LNCaP clone FGC (cell line): ENCODE measurements at regions not wholly inside any gene's neighbourhood (a gene's known extent, or its start where the extent isn't known, plus 50 kb on each side); places are given as distances from the start of the nearest gene placed in this dataset.

Experiments used
- DNase-seq: peaks from one replicate; pipeline ENCODE4 v3.0.0-alpha.2; 2011; ENCODE audit warnings: low read depth
- H3K4me3 ChIP-seq: 2 replicates; pipeline ENCODE4 v1.5.1; 2011; ENCODE audit warnings: mild to moderate bottlenecking, low read depth, low read length, control low read depth
- TF ChIP-seq, protein P1 (sequence below): IDR thresholded peaks from 2 replicates; pipeline ENCODE4 v1.5.1; 2012; ENCODE audit warnings: mild to moderate bottlenecking; ENCODE audit not compliant: control insufficient read depth, insufficient read depth; ENCODE audit errors: extremely low read depth

DNA sequence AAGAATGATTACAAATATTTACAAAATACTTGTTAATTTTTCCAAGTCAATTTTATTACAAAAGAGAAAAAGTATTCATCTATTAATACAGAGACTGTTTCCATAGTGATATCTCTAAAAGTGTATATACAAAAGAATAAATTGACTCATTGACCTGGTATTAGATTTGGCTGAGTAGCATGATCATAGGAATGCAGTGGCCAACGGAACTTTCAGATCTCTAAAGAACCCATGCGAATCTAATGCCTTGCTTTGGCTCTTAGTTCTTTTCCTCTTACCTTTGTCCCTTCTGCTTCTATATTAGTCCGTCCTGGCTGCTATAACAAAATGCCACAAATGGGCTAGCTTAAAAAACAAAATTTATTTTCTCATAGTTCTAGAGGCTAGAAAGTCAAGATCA, 717.8 kb downstream of the TMTC2 start:
- DNase-seq = no peak
- TF ChIP-seq, protein P1, sequence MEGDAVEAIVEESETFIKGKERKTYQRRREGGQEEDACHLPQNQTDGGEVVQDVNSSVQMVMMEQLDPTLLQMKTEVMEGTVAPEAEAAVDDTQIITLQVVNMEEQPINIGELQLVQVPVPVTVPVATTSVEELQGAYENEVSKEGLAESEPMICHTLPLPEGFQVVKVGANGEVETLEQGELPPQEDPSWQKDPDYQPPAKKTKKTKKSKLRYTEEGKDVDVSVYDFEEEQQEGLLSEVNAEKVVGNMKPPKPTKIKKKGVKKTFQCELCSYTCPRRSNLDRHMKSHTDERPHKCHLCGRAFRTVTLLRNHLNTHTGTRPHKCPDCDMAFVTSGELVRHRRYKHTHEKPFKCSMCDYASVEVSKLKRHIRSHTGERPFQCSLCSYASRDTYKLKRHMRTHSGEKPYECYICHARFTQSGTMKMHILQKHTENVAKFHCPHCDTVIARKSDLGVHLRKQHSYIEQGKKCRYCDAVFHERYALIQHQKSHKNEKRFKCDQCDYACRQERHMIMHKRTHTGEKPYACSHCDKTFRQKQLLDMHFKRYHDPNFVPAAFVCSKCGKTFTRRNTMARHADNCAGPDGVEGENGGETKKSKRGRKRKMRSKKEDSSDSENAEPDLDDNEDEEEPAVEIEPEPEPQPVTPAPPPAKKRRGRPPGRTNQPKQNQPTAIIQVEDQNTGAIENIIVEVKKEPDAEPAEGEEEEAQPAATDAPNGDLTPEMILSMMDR = no peak
- H3K4me3 ChIP-seq = no peak overlapping the region

DNA sequence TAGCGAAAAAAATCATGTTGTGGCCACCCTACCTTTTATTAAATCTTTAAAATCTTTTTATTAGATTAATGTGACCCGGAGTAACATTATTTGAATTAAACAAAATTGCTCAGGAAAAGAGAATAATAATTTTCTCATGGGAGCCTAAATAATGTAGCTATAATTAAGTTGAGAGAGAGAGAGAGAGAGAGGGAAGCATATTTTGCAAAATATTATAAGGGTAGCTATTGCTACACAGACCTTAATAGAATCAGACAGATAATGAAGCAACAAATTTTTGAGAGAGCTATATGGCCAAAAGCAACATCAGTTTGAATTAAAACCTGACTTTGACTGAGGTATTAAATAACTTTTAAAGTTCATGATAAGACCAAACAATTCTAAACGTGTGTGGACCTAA, 703.5 kb downstream of the TMTC2 start:
- no peak overlapping the region for H3K4me3 ChIP-seq
- no peak for DNase-seq
- TF ChIP-seq, protein P1 = no peak

DNA sequence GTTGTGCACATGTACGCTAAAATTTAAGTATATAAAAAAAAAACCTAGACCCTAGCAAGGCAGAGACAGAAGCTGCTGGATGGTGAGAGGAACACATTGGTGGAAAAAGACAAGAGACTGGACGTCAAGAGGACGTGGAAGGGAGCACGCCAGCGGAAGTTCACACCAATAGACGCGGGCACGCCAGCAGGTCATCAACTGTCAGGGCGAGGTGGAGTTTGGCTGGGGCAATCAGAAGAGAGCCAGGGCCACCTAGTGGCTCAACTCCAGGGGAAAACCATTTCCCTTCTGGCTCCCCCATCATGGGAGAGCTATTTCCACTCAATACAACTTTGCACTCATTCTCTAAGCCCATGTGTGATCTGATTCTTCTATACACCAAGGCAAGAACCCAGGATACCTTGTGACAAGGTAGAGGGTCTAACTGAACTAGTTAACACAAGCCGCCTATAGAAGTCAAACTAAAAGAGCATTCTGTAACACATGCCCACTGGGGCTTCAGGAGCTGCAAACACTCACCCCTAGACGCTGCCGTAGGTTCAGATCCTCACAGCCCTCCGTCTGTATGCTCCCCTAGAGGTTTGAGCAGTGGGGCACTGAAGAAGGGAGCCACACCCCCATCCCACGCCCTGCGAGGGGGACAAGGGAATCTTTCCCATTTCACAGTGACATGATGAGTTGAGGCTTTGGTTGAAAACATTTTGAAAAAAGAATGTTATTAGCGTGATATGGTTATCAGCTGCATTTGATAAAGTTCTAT, 702.7 kb downstream of the TMTC2 start:
- H3K4me3 ChIP-seq = no peak overlapping the region
- peak; percentile 10 for DNase-seq

DNA sequence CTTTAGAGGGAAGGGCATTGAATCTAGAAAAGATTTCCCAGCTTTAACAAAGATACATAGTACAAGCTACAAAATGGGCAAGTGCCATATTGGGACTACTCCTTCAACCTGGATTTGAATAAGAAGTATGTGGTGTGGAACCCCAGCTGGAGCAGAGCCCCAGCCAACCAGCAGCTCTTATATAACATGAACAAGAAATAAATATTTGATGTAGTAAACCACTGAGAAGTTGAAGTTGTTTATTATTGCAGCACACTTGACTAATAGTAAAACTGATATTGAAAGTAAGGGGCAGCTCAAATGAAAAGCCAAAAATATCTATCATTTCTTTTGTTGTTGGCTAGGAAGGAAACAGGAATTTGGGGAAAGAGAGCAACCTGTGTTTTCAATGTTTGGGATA, 701.8 kb downstream of the TMTC2 start:
- H3K4me3 ChIP-seq = no peak overlapping the region
- TF ChIP-seq, protein P1 = no peak
- no peak for DNase-seq

More for the DNA sequence above, 702.7 kb downstream of the TMTC2 start:
- TF ChIP-seq, protein P1 = peak; percentile 52

DNA sequence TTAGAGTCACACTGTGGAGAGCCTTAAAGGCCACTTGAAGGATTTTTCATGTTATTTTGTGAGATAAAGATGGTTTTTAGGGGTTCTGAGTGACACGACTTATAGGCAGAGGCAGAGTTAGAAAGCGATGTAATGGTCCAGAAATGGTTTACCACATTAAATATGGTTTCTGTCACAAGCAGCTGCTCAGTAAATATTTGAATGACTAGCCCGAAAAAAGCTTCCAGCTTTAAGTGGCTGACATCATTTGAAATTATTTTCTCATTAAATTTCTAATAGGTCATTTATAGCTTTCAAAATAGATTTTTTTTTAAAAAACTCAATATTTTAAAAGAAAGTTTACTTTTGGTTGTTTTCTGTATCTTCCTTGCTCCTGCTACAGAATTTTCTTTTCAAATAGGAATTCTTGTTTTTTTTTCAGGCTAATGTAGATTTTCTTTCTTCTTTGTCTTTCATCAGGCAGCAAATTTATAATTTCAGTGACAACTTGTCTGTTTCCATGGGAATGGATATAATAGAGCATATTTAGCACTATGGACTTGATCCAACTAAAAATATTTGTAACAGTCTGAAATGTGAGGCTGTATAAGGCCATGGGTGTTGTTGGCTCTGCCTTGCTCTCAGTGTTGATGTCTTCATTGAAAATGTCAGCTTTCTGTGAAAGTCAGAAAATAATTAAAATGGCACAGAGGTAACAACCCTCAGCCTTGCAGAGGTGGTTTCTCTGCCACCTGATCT, 700.0 kb downstream of the TMTC2 start:
- H3K4me3 ChIP-seq = no peak overlapping the region
- TF ChIP-seq, protein P1 = no peak
- DNase-seq = no peak

DNA sequence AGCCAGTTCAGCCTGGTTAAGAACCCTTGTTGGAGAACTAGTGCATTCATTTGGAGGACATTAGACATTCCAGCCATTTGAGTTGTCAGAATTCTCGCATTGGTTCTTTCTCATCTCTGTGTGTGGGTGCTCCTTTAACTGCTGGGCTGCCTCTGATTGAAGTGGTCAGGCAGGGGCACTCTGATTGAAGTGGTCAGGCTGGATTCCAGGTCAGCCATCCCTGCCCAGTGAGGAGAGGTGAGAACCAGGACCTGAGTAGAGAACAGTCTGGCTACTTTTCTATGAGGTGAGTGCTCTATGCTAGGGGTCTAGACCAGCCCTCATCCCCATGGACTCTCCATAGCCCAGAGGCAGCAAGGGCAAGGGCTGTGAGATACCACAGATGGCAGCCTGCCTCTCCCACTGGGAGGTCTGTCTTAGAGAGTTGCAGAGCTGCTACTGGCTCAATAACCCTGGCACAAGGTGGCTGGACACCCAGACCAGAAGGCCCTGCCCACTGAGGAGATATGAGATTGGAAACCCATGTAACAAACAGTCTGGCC, 691.6 kb downstream of the TMTC2 start:
- no peak overlapping the region for H3K4me3 ChIP-seq
- TF ChIP-seq, protein P1 = no peak
- DNase-seq = no peak
